Panc1 (cell line): ENCODE measurements at regions not wholly inside any gene's neighbourhood (a gene's known extent, or its start where the extent isn't known, plus 50 kb on each side); places are given as distances from the start of the nearest gene placed in this dataset.
A peak's percentile ranks its signal among the peaks of the same experiment; 100 is the strongest.

Experiments used
- ATAC-seq: fragments of 200-7000 bp; cut with Tn5 transposase; 2 replicates; pipeline ENCODE4 v1.9.1; 2020; ENCODE audit warnings: mild to moderate bottlenecking, moderate library complexity
- BruUV-seq: library from RNA; stranded (reverse); fragments of 400-500 nt; replicated peaks from 2 replicates; lab custom pipeline; 2021; lab: Mats Ljungman, UMichigan
- CTCF ChIA-PET: fragments of 300-600 bp; sonication (Branson Sonifier 250); formaldehyde crosslinking; loops from one replicate; lab custom pipeline; 2022; ENCODE audit warnings: antibody characterized with exemption; lab: Charles Lee
- POLR2A ChIA-PET: fragments of 300-600 bp; sonication (Branson Sonifier 250); formaldehyde crosslinking; loops from one replicate; lab custom pipeline; 2022; ENCODE audit warnings: antibody characterized with exemption; lab: Charles Lee
- DNase-seq: peaks from one replicate; pipeline ENCODE4 v3.0.0-alpha.2; 2010; ENCODE audit warnings: low read depth, low spot score
- H3K27ac ChIP-seq: 2 replicates; pipeline ENCODE4 v1.5.1; 2011; ENCODE audit warnings: mild to moderate bottlenecking, low read length, inconsistent platforms
- H3K27me3 ChIP-seq: fragments of 200-500 bp; sonication (Bioruptor generic); 2 replicates; pipeline ENCODE4 v1.6.0; 2014; ENCODE audit warnings: low read length, inconsistent platforms; ENCODE audit not compliant: control insufficient read depth, insufficient read depth
- H3K36me3 ChIP-seq: fragments of 200-500 bp; sonication (Bioruptor generic); 2 replicates; pipeline ENCODE4 v1.5.1; 2014; ENCODE audit warnings: inconsistent platforms, mild to moderate bottlenecking, low read length, moderate library complexity; ENCODE audit not compliant: control insufficient read depth, insufficient read depth
- H3K4me1 ChIP-seq: 2 replicates; pipeline ENCODE4 v1.5.1; 2011; ENCODE audit warnings: inconsistent platforms, mild to moderate bottlenecking, low read length, moderate library complexity; ENCODE audit not compliant: control insufficient read depth, insufficient read depth
- H3K4me3 ChIP-seq, 2 experiments: 2 replicates each; pipeline ENCODE4 v1.5.1; 2011 to 2012; ENCODE audit warnings: low read depth in 2 of 2, low read length in 2 of 2, mild to moderate bottlenecking in 2 of 2, inconsistent platforms in 1 of 2, moderate library complexity in 1 of 2
- H3K9me3 ChIP-seq: fragments of 200-500 bp; sonication (Bioruptor generic); 2 replicates; pipeline ENCODE4 v1.5.1; 2014; ENCODE audit warnings: low read depth, mild to moderate bottlenecking, inconsistent platforms, low read length, moderate library complexity; ENCODE audit not compliant: control insufficient read depth, insufficient read depth
- CTCF ChIP-seq: fragments of 450-650 bp; IDR thresholded peaks from 2 replicates; pipeline ENCODE4 v1.5.1; 2017; ENCODE audit warnings: mild to moderate bottlenecking
- REST ChIP-seq, 2 experiments: IDR thresholded peaks; 2 replicates each; pipeline ENCODE4 v1.6.1; 2011 to 2012; ENCODE audit warnings: low read depth in 2 of 2, control low read depth in 1 of 2, low read length in 1 of 2, mild to moderate bottlenecking in 1 of 2, moderate library complexity in 1 of 2; ENCODE audit not compliant: insufficient read depth in 1 of 2
- TCF7L2 ChIP-seq: IDR thresholded peaks from 2 replicates; pipeline ENCODE4 v1.6.1; 2011; ENCODE audit warnings: mild to moderate bottlenecking, low read depth, low read length, inconsistent platforms
- in situ Hi-C: cut with HindIII; loops from 2 replicates; pipeline ENCODE4 v1.10.0; 2016; ENCODE audit warnings: low sequenced_read_pairs, low pct_unique_long_range_greater_than_20kb
- intact Hi-C: fragments of 100-400 bp; cut with micrococcal nuclease; formaldehyde crosslinking; loops from one replicate; pipeline ENCODE4 v1.10.0; 2022; ENCODE audit not compliant: unreplicated experiment

- no peak for TF ChIP-seq REST (IDR thresholded peaks at IDR 0.05; ENCODE audit: insufficient read depth in 1 of 2, low read depth in 2 of 2, low read length in 1 of 2)
- TF ChIP-seq CTCF = no peak
- no peaks in the 10 kb centered on the region for H3K27me3 ChIP-seq
- in situ Hi-C loops = no loop called here
- no peaks in the 10 kb centered on the region for H3K36me3 ChIP-seq
- intact Hi-C loops = loop anchor here (2.0 kb wide), 1 partner anchor 493 kb away; no protein-coding TSS in a partner anchor
- H3K4me3 ChIP-seq = no peak overlapping the region
- POLR2A ChIA-PET = no interaction called here
- ATAC-seq (no peak), DNase-seq (no peak)
- no peaks in the 10 kb centered on the region for H3K4me1 ChIP-seq
- no peaks in the 10 kb centered on the region for H3K9me3 ChIP-seq
- CTCF ChIA-PET = no interaction called here
- H3K27ac ChIP-seq = no peak overlapping the region
- BruUV-seq = no TSS peak
Measured at GRCh38 chr5:164505791-164506190, 1000.4 kb downstream of the MAT2B start.

GRCh38 chr5:164518067-164518740 is 1012.8 kb downstream of the MAT2B start:
- intact Hi-C loops (loop anchor here (10.0 kb wide), 1 partner anchor 147 kb away; no protein-coding TSS in a partner anchor), in situ Hi-C loops (no loop called here)
- no peaks in the 10 kb centered on the region for H3K36me3 ChIP-seq
- no TSS peak for BruUV-seq
- H3K9me3 ChIP-seq = no peaks in the 10 kb centered on the region
- peak overlapping the region; percentile 63 for H3K27ac ChIP-seq
- TF ChIP-seq CTCF (no peak), REST (IDR thresholded peaks at IDR 0.05; ENCODE audit: insufficient read depth in 1 of 2, low read depth in 2 of 2, low read length in 1 of 2) (no peak), TCF7L2 (peak; percentile 63; the same call in 1 of the 2 replicates)
- H3K4me1 ChIP-seq = peaks cover 7% of the 10 kb centered on the region; the same call in 1 of the 2 replicates
- ChIA-PET POLR2A (interaction anchor here (0.7 kb wide), 1 partner anchor 213 kb away, joined by 3 read pairs; no protein-coding TSS in a partner anchor), CTCF (no interaction called here)
- DNase-seq = no peak
- H3K27me3 ChIP-seq = no peaks in the 10 kb centered on the region
- H3K4me3 ChIP-seq = no peak overlapping the region
- ATAC-seq = peak; percentile 79
